ENCODE measurements at regions not wholly inside any gene's neighbourhood (a gene's known extent, or its start where the extent isn't known, plus 50 kb on each side); places are given as distances from the start of the nearest gene placed in this dataset.

DNA sequence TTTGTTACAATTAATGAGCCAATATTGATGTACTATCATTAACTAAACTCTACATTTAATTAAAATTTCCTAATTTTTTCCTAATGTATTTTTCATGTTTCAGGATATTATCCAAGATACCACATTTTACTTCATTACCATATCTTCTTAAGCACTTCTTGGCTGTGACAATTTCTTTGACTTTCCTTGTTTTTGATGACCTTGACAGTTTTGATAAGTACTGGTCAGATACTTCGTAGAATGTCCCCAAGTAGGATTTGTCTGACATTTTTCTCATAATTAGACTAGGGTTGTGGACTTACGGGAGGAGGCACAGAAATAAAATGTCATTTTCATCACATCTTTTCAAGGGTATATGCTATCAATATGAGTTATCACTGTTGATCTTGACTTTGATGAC is 700.9 kb downstream of the BCL11B start:
- TF ChIP-seq, protein P1, sequence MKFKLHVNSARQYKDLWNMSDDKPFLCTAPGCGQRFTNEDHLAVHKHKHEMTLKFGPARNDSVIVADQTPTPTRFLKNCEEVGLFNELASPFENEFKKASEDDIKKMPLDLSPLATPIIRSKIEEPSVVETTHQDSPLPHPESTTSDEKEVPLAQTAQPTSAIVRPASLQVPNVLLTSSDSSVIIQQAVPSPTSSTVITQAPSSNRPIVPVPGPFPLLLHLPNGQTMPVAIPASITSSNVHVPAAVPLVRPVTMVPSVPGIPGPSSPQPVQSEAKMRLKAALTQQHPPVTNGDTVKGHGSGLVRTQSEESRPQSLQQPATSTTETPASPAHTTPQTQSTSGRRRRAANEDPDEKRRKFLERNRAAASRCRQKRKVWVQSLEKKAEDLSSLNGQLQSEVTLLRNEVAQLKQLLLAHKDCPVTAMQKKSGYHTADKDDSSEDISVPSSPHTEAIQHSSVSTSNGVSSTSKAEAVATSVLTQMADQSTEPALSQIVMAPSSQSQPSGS (CRISPR knock-in tag; IDR thresholded peaks at IDR 0.05; ENCODE audit: borderline replicate concordance, low read depth), result no peak
- TF ChIP-seq, protein P2, sequence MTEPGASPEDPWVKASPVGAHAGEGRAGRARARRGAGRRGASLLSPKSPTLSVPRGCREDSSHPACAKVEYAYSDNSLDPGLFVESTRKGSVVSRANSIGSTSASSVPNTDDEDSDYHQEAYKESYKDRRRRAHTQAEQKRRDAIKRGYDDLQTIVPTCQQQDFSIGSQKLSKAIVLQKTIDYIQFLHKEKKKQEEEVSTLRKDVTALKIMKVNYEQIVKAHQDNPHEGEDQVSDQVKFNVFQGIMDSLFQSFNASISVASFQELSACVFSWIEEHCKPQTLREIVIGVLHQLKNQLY (CRISPR knock-in tag; IDR thresholded peaks at IDR 0.05), result no peak
- no peak for TF ChIP-seq ATF3 (CRISPR knock-in tag; conservative IDR thresholded peaks at IDR 0.05)

All from WTC11 (cell line).